H1 (cell line): ENCODE measurements at regions not wholly inside any gene's neighbourhood (a gene's known extent, or its start where the extent isn't known, plus 50 kb on each side); places are given as distances from the start of the nearest gene placed in this dataset.
A peak's percentile ranks its signal among the peaks of the same experiment; 100 is the strongest.

ENCODE experiments used
- CTCF ChIA-PET: fragments of 300-600 bp; sonication (Branson Sonifier 250); formaldehyde crosslinking; loops from one replicate; lab custom pipeline; 2021; ENCODE audit not compliant: partially characterized antibody; lab: Charles Lee
- POLR2A ChIA-PET: fragments of 300-600 bp; sonication (Branson Sonifier 250); formaldehyde crosslinking; loops from one replicate; lab custom pipeline; 2021; ENCODE audit warnings: inconsistent platforms; ENCODE audit not compliant: partially characterized antibody; lab: Charles Lee
- DNase-seq, 2 experiments: peaks; one replicate each; pipeline versions ENCODE4 v3.0.0 to v3.0.0-alpha.2; 2010 to 2022; ENCODE audit warnings: low spot score in 2 of 2, low read depth in 1 of 2, mixed read lengths in 1 of 2
- FAIRE-seq: peaks from 2 replicates; lab custom pipeline; 2011; peaks lifted over from hg19 to GRCh38; lab: Jason Lieb, UNC
- H2AFZ ChIP-seq: 2 replicates; pipeline ENCODE4 v1.8.1; 2012; ENCODE audit warnings: low read length, inconsistent platforms
- H2AK5ac ChIP-seq: 2 replicates; pipeline ENCODE4 v1.6.1; 2013; ENCODE audit warnings: low read depth, low read length
- H2BK120ac ChIP-seq: replicated peaks from 2 replicates; pipeline ENCODE3; 2013; ENCODE audit warnings: low read depth, low read length, inconsistent platforms
- H2BK12ac ChIP-seq: 2 replicates; pipeline ENCODE4 v1.6.1; 2013; ENCODE audit warnings: low read depth, low read length
- H2BK15ac ChIP-seq: 2 replicates; pipeline ENCODE4 v1.6.1; 2013; ENCODE audit warnings: low read length
- H2BK20ac ChIP-seq: 2 replicates; pipeline ENCODE4 v1.6.1; 2013; ENCODE audit warnings: low read length
- H2BK5ac ChIP-seq: 2 replicates; pipeline ENCODE4 v1.6.1; 2013; ENCODE audit warnings: low read depth, low read length
- H3K14ac ChIP-seq: 2 replicates; pipeline ENCODE4 v1.6.1; 2013; ENCODE audit warnings: inconsistent platforms; ENCODE audit not compliant: insufficient read length
- H3K18ac ChIP-seq: 2 replicates; pipeline ENCODE4 v1.6.1; 2013; ENCODE audit warnings: low read length; ENCODE audit errors: extremely low read depth
- H3K23ac ChIP-seq: 2 replicates; pipeline ENCODE4 v1.6.1; 2013; ENCODE audit warnings: inconsistent platforms; ENCODE audit not compliant: insufficient read length
- H3K23me2 ChIP-seq: 2 replicates; pipeline ENCODE4 v1.6.1; 2013; ENCODE audit warnings: low read depth, low read length
- H3K27ac ChIP-seq: 2 replicates; pipeline ENCODE4 v1.6.1; 2011; ENCODE audit warnings: low read depth, low read length, inconsistent platforms
- H3K27me3 ChIP-seq, 4 experiments: replicated peaks in 1 of 4; 1 replicate in 1 of 4; 2 replicates in 3 of 4; pipeline versions ENCODE4 v1.6.1 to v1.8.1; 2011 to 2013; ENCODE audit warnings: low read length in 3 of 4, mild to moderate bottlenecking in 3 of 4, inconsistent platforms in 2 of 4, mixed read lengths in 2 of 4, moderate library complexity in 1 of 4; ENCODE audit not compliant: control insufficient read depth in 3 of 4, insufficient read depth in 3 of 4; ENCODE audit errors: extremely low read depth in 1 of 4
- H3K36me3 ChIP-seq, 4 experiments: 2 replicates each; pipeline versions ENCODE4 v1.6.1 to v1.8.1; 2011 to 2013; ENCODE audit warnings: mild to moderate bottlenecking in 4 of 4, low read length in 3 of 4, moderate library complexity in 2 of 4, control low read depth in 1 of 4, inconsistent platforms in 1 of 4; ENCODE audit not compliant: insufficient read depth in 4 of 4, control insufficient read depth in 2 of 4
- H3K4ac ChIP-seq: replicated peaks from 2 replicates; pipeline ENCODE3; 2013; ENCODE audit warnings: low read length, low read depth, mixed read lengths, inconsistent platforms; ENCODE audit not compliant: insufficient read length
- H3K4me1 ChIP-seq, 4 experiments: replicated peaks in 1 of 4; 1 replicate in 1 of 4; 2 replicates in 3 of 4; pipeline versions ENCODE4 v1.6.1 to v1.8.1; 2011 to 2013; ENCODE audit warnings: low read length in 3 of 4, inconsistent platforms in 2 of 4, mixed read lengths in 1 of 4; ENCODE audit not compliant: insufficient read depth in 4 of 4, control insufficient read depth in 3 of 4
- H3K4me2 ChIP-seq, 2 experiments: 2 replicates each; pipeline versions ENCODE4 v1.6.1 to v1.8.1; 2011 to 2013; ENCODE audit warnings: low read depth in 2 of 2, low read length in 2 of 2, control low read depth in 1 of 2, inconsistent platforms in 1 of 2, mild to moderate bottlenecking in 1 of 2; ENCODE audit not compliant: insufficient read depth in 1 of 2
- H3K4me3 ChIP-seq, 4 experiments: fragments of 200-600, 300-600 bp in 1 of 4; sonication (generic), shearing (Covaris generic), sonication (Bioruptor Twin) in 1 of 4; 2 replicates each; pipeline versions ENCODE4 v1.5.1 to v1.8.1; 2011 to 2016; ENCODE audit warnings: low read length in 4 of 4, low read depth in 3 of 4, control low read depth in 2 of 4, inconsistent platforms in 2 of 4, mild to moderate bottlenecking in 2 of 4, mixed read lengths in 1 of 4, moderate library complexity in 1 of 4; ENCODE audit not compliant: insufficient read depth in 2 of 4; ENCODE audit errors: extremely low read depth in 1 of 4
- H3K56ac ChIP-seq: replicated peaks from 2 replicates; pipeline ENCODE3; 2013; ENCODE audit warnings: low read depth, mild to moderate bottlenecking, mixed read lengths, low read length, inconsistent platforms; ENCODE audit not compliant: insufficient read length
- H3K79me1 ChIP-seq: 2 replicates; pipeline ENCODE4 v1.6.1; 2013; ENCODE audit warnings: low read depth, low read length, control low read depth
- H3K79me2 ChIP-seq, 2 experiments: 2 replicates each; pipeline versions ENCODE4 v1.6.1 to v1.8.1; 2012 to 2013; ENCODE audit warnings: low read length in 2 of 2, mild to moderate bottlenecking in 2 of 2, inconsistent platforms in 1 of 2; ENCODE audit not compliant: insufficient read depth in 2 of 2, control insufficient read depth in 1 of 2
- H3K9ac ChIP-seq, 4 experiments: replicated peaks in 1 of 4; 1 replicate in 1 of 4; 2 replicates in 3 of 4; pipeline versions ENCODE4 v1.6.1 to v1.8.1; 2011 to 2013; ENCODE audit warnings: low read depth in 3 of 4, low read length in 3 of 4, control low read depth in 2 of 4, mild to moderate bottlenecking in 2 of 4, moderate library complexity in 2 of 4, inconsistent platforms in 1 of 4; ENCODE audit errors: extremely low read depth in 1 of 4
- H3K9me3 ChIP-seq, 2 experiments: 2 replicates each; pipeline versions ENCODE4 v1.6.1 to v1.8.1; 2012 to 2013; ENCODE audit warnings: mild to moderate bottlenecking in 2 of 2, moderate library complexity in 2 of 2, control low read depth in 1 of 2, inconsistent platforms in 1 of 2, low read depth in 1 of 2, low read length in 1 of 2, mixed read lengths in 1 of 2; ENCODE audit not compliant: insufficient read depth in 2 of 2
- H4K20me1 ChIP-seq, 2 experiments: replicated peaks in 1 of 2; 2 replicates each; pipeline versions ENCODE3 to v1.8.1; 2011 to 2013; ENCODE audit warnings: inconsistent platforms in 2 of 2, low read length in 2 of 2, mild to moderate bottlenecking in 1 of 2; ENCODE audit not compliant: insufficient read depth in 2 of 2, control insufficient read depth in 1 of 2
- H4K5ac ChIP-seq: 2 replicates; pipeline ENCODE4 v1.6.1; 2013; ENCODE audit warnings: low read length, low read depth, mixed read lengths, inconsistent platforms; ENCODE audit not compliant: insufficient read length
- H4K8ac ChIP-seq: 2 replicates; pipeline ENCODE4 v1.8.0; 2013; ENCODE audit warnings: mild to moderate bottlenecking, moderate library complexity, low read length, inconsistent platforms; ENCODE audit not compliant: insufficient read depth; ENCODE audit errors: extremely low read depth
- H4K91ac ChIP-seq: replicated peaks from 2 replicates; pipeline ENCODE3; 2013; ENCODE audit warnings: low read length, mixed read lengths, inconsistent platforms; ENCODE audit not compliant: insufficient read length
- ATF3 ChIP-seq: IDR thresholded peaks from 2 replicates; pipeline ENCODE4 v1.6.1; 2011; ENCODE audit warnings: low read depth, mild to moderate bottlenecking, low read length; ENCODE audit not compliant: insufficient read depth
- CBX5 ChIP-seq: fragments of 300-800, 300-1000 bp; sonication (generic); IDR thresholded peaks from 2 replicates; pipeline ENCODE4 v1.7.1; 2016; ENCODE audit warnings: antibody characterized with exemption, low read length, low read depth
- CHD2 ChIP-seq: IDR thresholded peaks from 2 replicates; pipeline ENCODE4 v1.6.1; 2012; ENCODE audit warnings: low read length, improper control_type of control experiment
- EP300 ChIP-seq, 2 experiments: IDR thresholded peaks; 1 replicate in 1 of 2; 2 replicates in 1 of 2; pipeline ENCODE4 v1.6.1; 2011 to 2012; ENCODE audit warnings: low read depth in 2 of 2, low read length in 2 of 2, mild to moderate bottlenecking in 2 of 2, borderline replicate concordance in 1 of 2, inconsistent platforms in 1 of 2, moderate library complexity in 1 of 2
- GTF2F1 ChIP-seq: IDR thresholded peaks from 2 replicates; pipeline ENCODE4 v1.6.1; 2012; ENCODE audit warnings: low read depth, low read length, improper control_type of control experiment, borderline replicate concordance
- MAX ChIP-seq: IDR thresholded peaks from 2 replicates; pipeline ENCODE4 v1.6.1; 2012; ENCODE audit warnings: inconsistent platforms
- POU5F1 ChIP-seq: IDR thresholded peaks from 2 replicates; pipeline ENCODE4 v1.6.1; 2011; ENCODE audit warnings: low read depth, mild to moderate bottlenecking, low read length, moderate library complexity
- WGBS, 2 experiments: shearing (Covaris generic) in 1 of 2; methylation state at CpG; one replicate each; pipeline versions ENCODE4 v1.1.6 to v1.1.7; 2013 to 2015; ENCODE audit warnings: low lambda C conversion rate in 2 of 2, mixed read lengths in 2 of 2, inconsistent platforms in 1 of 2, low coverage in 1 of 2, missing lambda C conversion rate in 1 of 2; ENCODE audit not compliant: insufficient replicate concordance in 2 of 2, insufficient coverage in 1 of 2, insufficient read length in 1 of 2; ENCODE audit errors: extremely low coverage in 1 of 2, missing lambda C conversion rate in 1 of 2; 5-methylcytosine and 5-hydroxymethylcytosine counted together

DNA sequence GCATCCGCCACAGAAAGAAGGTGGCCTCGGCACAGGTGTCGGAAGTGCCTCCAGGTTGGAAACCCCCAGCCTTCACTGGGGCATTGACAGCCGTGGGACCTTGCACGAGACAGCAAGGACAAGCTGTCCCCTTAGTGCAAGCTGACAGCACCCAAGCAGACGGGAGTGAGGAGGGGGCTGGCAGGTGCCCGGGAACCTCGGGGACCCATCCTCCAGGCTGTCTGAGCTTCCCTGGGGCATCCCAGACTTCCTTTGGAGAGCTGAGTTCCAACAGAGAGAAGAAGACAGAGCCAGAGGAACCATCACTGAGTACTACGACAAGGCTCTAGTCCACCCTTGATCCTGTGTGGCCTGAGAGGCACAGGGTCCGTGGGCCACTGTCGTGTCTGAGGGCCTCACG is 100.6 kb upstream of the RAB4A start:
- TF ChIP-seq MAX: no peak
- no peak for TF ChIP-seq GTF2F1
- TF ChIP-seq CHD2: no peak
- TF ChIP-seq EP300 (IDR thresholded peaks at IDR 0.05; ENCODE audit: borderline replicate concordance in 1 of 2, low read depth in 2 of 2, low read length in 2 of 2): no peak
- no peak for TF ChIP-seq ATF3
- no peak for TF ChIP-seq CBX5
- TF ChIP-seq POU5F1: no peak
- Histone ChIP-seq H3K56ac (no peak overlapping the region), H3K36me3 (no peaks in the 10 kb centered on the region), H3K27me3 (no peaks in the 10 kb centered on the region), H3K4me2 (no peak overlapping the region), H3K9me3 (no peaks in the 10 kb centered on the region), H2BK5ac (no peak overlapping the region), H3K4ac (no peak overlapping the region), H3K27ac (no peak overlapping the region), H2BK20ac (no peak overlapping the region), H3K23ac (no peak overlapping the region), H3K23me2 (no peaks in the 10 kb centered on the region), H3K14ac (no peak overlapping the region), H3K18ac (no peak overlapping the region), H3K79me2 (no peaks in the 10 kb centered on the region), H3K4me3 (no peak overlapping the region), H3K79me1 (no peaks in the 10 kb centered on the region), H3K4me1 (peaks cover 0 to 5% (median 4%) of the 10 kb centered on the region in 4 experiments; a peak in 4 of 7 replicates), H2BK15ac (no peak overlapping the region), H4K5ac (no peak overlapping the region), H2AFZ (no peak overlapping the region), H4K8ac (no peak overlapping the region), H2BK12ac (peak overlapping the region; percentile 71; the same call in 1 of the 2 replicates), H4K91ac (no peak overlapping the region), H4K20me1 (no peaks in the 10 kb centered on the region), H2AK5ac (no peak overlapping the region), H3K9ac (no peak overlapping the region), H2BK120ac (no peak overlapping the region)
- no peak for DNase-seq
- ChIA-PET POLR2A (no interaction called here), CTCF (interaction anchor here (2.5 kb wide), 1 partner anchor 20 kb away, joined by 6 read pairs; no protein-coding TSS in a partner anchor)
- no peak for FAIRE-seq
- 86% methylated on average over 12 of the region's 12 CpGs; no CpG with 5 or more reads in 1 of the 2 experiments for WGBS, 2 experiments
